H9 (cell line): ENCODE measurements at regions not wholly inside any gene's neighbourhood (a gene's known extent, or its start where the extent isn't known, plus 50 kb on each side); places are given as distances from the start of the nearest gene placed in this dataset.

Experiments
- DNase-seq: peaks from one replicate; pipeline ENCODE4 v3.0.0-alpha.2; 2017
- H2AFZ ChIP-seq: one replicate; pipeline ENCODE4 v1.6.1; 2013; ENCODE audit warnings: mild to moderate bottlenecking, low read length, control low read depth, moderate library complexity
- H2AK5ac ChIP-seq: 2 replicates; pipeline ENCODE4 v1.6.1; 2013; ENCODE audit warnings: low read length, control low read depth, mixed read lengths; ENCODE audit not compliant: insufficient read length
- H2BK120ac ChIP-seq: one replicate; pipeline ENCODE4 v1.6.1; 2013; ENCODE audit warnings: low read depth, mild to moderate bottlenecking, low read length, control low read depth, inconsistent platforms; ENCODE audit not compliant: poor library complexity, severe bottlenecking
- H2BK12ac ChIP-seq: 2 replicates; pipeline ENCODE4 v1.6.1; 2013; ENCODE audit warnings: low read length, control low read depth, mixed read lengths, low read depth; ENCODE audit not compliant: insufficient read length
- H2BK15ac ChIP-seq: 2 replicates; pipeline ENCODE4 v1.6.1; 2013; ENCODE audit warnings: low read depth, low read length, control low read depth
- H2BK20ac ChIP-seq: one replicate; pipeline ENCODE4 v1.6.1; 2013; ENCODE audit warnings: low read depth, mild to moderate bottlenecking, low read length, control low read depth, inconsistent platforms; ENCODE audit not compliant: poor library complexity, severe bottlenecking
- H2BK5ac ChIP-seq: 2 replicates; pipeline ENCODE4 v1.6.1; 2013; ENCODE audit warnings: low read length, control low read depth, mixed read lengths; ENCODE audit not compliant: insufficient read length
- H3K14ac ChIP-seq: 2 replicates; pipeline ENCODE4 v1.6.1; 2013; ENCODE audit warnings: low read length, control low read depth; ENCODE audit not compliant: insufficient read depth
- H3K18ac ChIP-seq: 2 replicates; pipeline ENCODE4 v1.6.1; 2013; ENCODE audit warnings: low read depth, mild to moderate bottlenecking, mixed read lengths, low read length, control low read depth; ENCODE audit not compliant: insufficient read length
- H3K23ac ChIP-seq: 2 replicates; pipeline ENCODE4 v1.6.1; 2013; ENCODE audit warnings: low read length, control low read depth, mixed read lengths, low read depth; ENCODE audit not compliant: insufficient read length
- H3K23me2 ChIP-seq: 2 replicates; pipeline ENCODE4 v1.6.1; 2013; ENCODE audit warnings: low read depth, mild to moderate bottlenecking, mixed read lengths, low read length, control low read depth; ENCODE audit not compliant: insufficient read length, poor library complexity, severe bottlenecking
- H3K27ac ChIP-seq: 2 replicates; pipeline ENCODE4 v1.5.1; 2013; ENCODE audit warnings: low read length, control low read depth, mixed read lengths, low read depth; ENCODE audit not compliant: insufficient read length
- H3K27me3 ChIP-seq: 2 replicates; pipeline ENCODE4 v1.6.1; 2013; ENCODE audit warnings: low read length, control low read depth, inconsistent platforms; ENCODE audit not compliant: insufficient read depth
- H3K4ac ChIP-seq: 2 replicates; pipeline ENCODE4 v1.6.1; 2013; ENCODE audit warnings: low read depth, mild to moderate bottlenecking, control low read depth, inconsistent platforms, low read length, moderate library complexity
- H3K4me1 ChIP-seq: 2 replicates; pipeline ENCODE4 v1.6.1; 2013; ENCODE audit warnings: low read length, control low read depth, inconsistent platforms; ENCODE audit not compliant: insufficient read depth
- H3K4me2 ChIP-seq: 2 replicates; pipeline ENCODE4 v1.6.1; 2013; ENCODE audit warnings: low read length, control low read depth, mixed read lengths; ENCODE audit not compliant: insufficient read length, insufficient read depth
- H3K56ac ChIP-seq: 2 replicates; pipeline ENCODE4 v1.6.1; 2013; ENCODE audit warnings: low read depth, mild to moderate bottlenecking, mixed read lengths, low read length, control low read depth; ENCODE audit not compliant: insufficient read length
- H3K79me1 ChIP-seq: 2 replicates; pipeline ENCODE4 v1.6.1; 2013; ENCODE audit warnings: low read depth, mild to moderate bottlenecking, moderate library complexity, low read length, control low read depth, inconsistent platforms; ENCODE audit not compliant: insufficient read depth, poor library complexity, severe bottlenecking
- H3K79me2 ChIP-seq: 2 replicates; pipeline ENCODE4 v1.6.1; 2013; ENCODE audit warnings: low read length, control low read depth, inconsistent platforms; ENCODE audit not compliant: insufficient read depth
- H3K9ac ChIP-seq: 2 replicates; pipeline ENCODE4 v1.6.1; 2013; ENCODE audit warnings: low read length, control low read depth, mixed read lengths; ENCODE audit not compliant: insufficient read length; ENCODE audit errors: extremely low read depth
- H3K9me3 ChIP-seq: one replicate; pipeline ENCODE4 v1.6.1; 2013; ENCODE audit warnings: low read depth, low read length, inconsistent platforms; ENCODE audit not compliant: control insufficient read depth
- H3T11ph ChIP-seq: one replicate; pipeline ENCODE4 v1.6.1; 2013; ENCODE audit warnings: mild to moderate bottlenecking, low read length, control low read depth, inconsistent platforms
- H4K20me1 ChIP-seq: one replicate; pipeline ENCODE4 v1.6.1; 2013; ENCODE audit not compliant: control insufficient read depth, insufficient read length, insufficient read depth
- H4K5ac ChIP-seq: 2 replicates; pipeline ENCODE4 v1.6.1; 2013; ENCODE audit warnings: low read depth, mild to moderate bottlenecking, mixed read lengths, low read length, control low read depth; ENCODE audit not compliant: insufficient read length
- H4K8ac ChIP-seq: replicated peaks from 2 replicates; pipeline ENCODE4 v1.6.1; 2013; ENCODE audit warnings: low read length, control low read depth, mixed read lengths, low read depth; ENCODE audit not compliant: insufficient read length
- H4K91ac ChIP-seq: 2 replicates; pipeline ENCODE4 v1.6.1; 2013; ENCODE audit warnings: low read depth, mild to moderate bottlenecking, moderate library complexity, mixed read lengths, low read length, control low read depth; ENCODE audit not compliant: insufficient read length
- H3K27ac Mint-ChIP-seq, 3 experiments: 2 replicates in 2 of 3; 3 replicates in 1 of 3; pipeline ENCODE4 v1.8.0; 2020 to 2021; ENCODE audit warnings: mixed read lengths in 3 of 3, mild to moderate bottlenecking in 1 of 3, moderate library complexity in 1 of 3
- H3K27me3 Mint-ChIP-seq: 2 replicates; pipeline ENCODE4 v1.8.0; 2021; ENCODE audit warnings: low read depth, mild to moderate bottlenecking, moderate library complexity, mixed read lengths
- H3K36me3 Mint-ChIP-seq, 3 experiments: 2 replicates in 2 of 3; 3 replicates in 1 of 3; pipeline ENCODE4 v1.8.0; 2020 to 2021; ENCODE audit warnings: low read depth in 3 of 3, mixed read lengths in 3 of 3; ENCODE audit not compliant: insufficient read depth in 1 of 3
- H3K4me1 Mint-ChIP-seq, 2 experiments: 2 replicates each; pipeline ENCODE4 v1.8.0; 2020; ENCODE audit warnings: mixed read lengths in 2 of 2
- H3K4me3 Mint-ChIP-seq, 2 experiments: 2 replicates in 1 of 2; 3 replicates in 1 of 2; pipeline ENCODE4 v1.8.0; 2020 to 2021; ENCODE audit warnings: mild to moderate bottlenecking in 2 of 2, mixed read lengths in 2 of 2, moderate library complexity in 1 of 2
- H3K9me3 Mint-ChIP-seq, 2 experiments: 2 replicates in 1 of 2; 3 replicates in 1 of 2; pipeline ENCODE4 v1.8.0; 2020; ENCODE audit warnings: mild to moderate bottlenecking in 2 of 2, mixed read lengths in 2 of 2, moderate library complexity in 1 of 2
- CTCF ChIP-seq: fragments of 200-600 bp; sonication (generic); conservative IDR thresholded peaks from 3 replicates; pipeline ENCODE4 v1.8.0; 2021; ENCODE audit warnings: antibody characterized with exemption, mild to moderate bottlenecking
- WGBS: extraction: QIAGEN DNeasy Blood & Tissue Kit; methylation state at CpG from one replicate; pipeline ENCODE4 v1.1.7; 2013; ENCODE audit warnings: missing lambda C conversion rate, low lambda C conversion rate, mixed read lengths; ENCODE audit not compliant: insufficient read length; ENCODE audit errors: extremely low coverage; 5-methylcytosine and 5-hydroxymethylcytosine counted together

- H3K4me2 ChIP-seq = no peak overlapping the region
- no peak overlapping the region for H3K4ac ChIP-seq
- no peaks in the 10 kb centered on the region for H4K20me1 ChIP-seq
- peaks cover 3% of the 10 kb centered on the region; the same call in 1 of the 2 replicates for H3K4me1 ChIP-seq
- no peaks in the 10 kb centered on the region for H3K79me2 ChIP-seq
- H2BK15ac ChIP-seq = no peak overlapping the region
- H2BK12ac ChIP-seq = no peak overlapping the region
- no peak overlapping the region for H3K56ac ChIP-seq
- H2AK5ac ChIP-seq = no peak overlapping the region
- no peak for TF ChIP-seq CTCF
- H4K8ac ChIP-seq = no peak overlapping the region
- H3T11ph ChIP-seq = no peak overlapping the region
- H3K9me3 ChIP-seq = no peaks in the 10 kb centered on the region
- no peak overlapping the region for H2BK5ac ChIP-seq
- H2BK120ac ChIP-seq = no peak overlapping the region
- no peak overlapping the region for H2AFZ ChIP-seq
- no peak overlapping the region for H2BK20ac ChIP-seq
- no peak overlapping the region for H3K23ac ChIP-seq
- H3K14ac ChIP-seq = no peak overlapping the region
- H3K9ac ChIP-seq = no peak overlapping the region
- no peaks in the 10 kb centered on the region for H3K27me3 Mint-ChIP-seq
- no peaks in the 10 kb centered on the region for H3K79me1 ChIP-seq
- H3K23me2 ChIP-seq = no peaks in the 10 kb centered on the region
- H3K27me3 ChIP-seq = no peaks in the 10 kb centered on the region
- H3K27ac ChIP-seq = no peak overlapping the region
- no peak overlapping the region for H3K27ac Mint-ChIP-seq
- no peak for DNase-seq
- H3K9me3 Mint-ChIP-seq = no peaks in the 10 kb centered on the region
- peaks cover 35 to 40% of the 10 kb centered on the region in 2 experiments for H3K4me1 Mint-ChIP-seq
- no CpG with 5 or more reads among the region's 4 CpGs for WGBS
- H3K18ac ChIP-seq = no peak overlapping the region
- H4K91ac ChIP-seq = no peak overlapping the region
- H3K36me3 Mint-ChIP-seq = no peaks in the 10 kb centered on the region
- H3K4me3 Mint-ChIP-seq = no peak overlapping the region
- H4K5ac ChIP-seq = no peak overlapping the region
Observed at GRCh38 chr5:58357799-58358500, 101.9 kb downstream of the PLK2 start.
